Amniotic stem cell (primary cell): ENCODE measurements at regions not wholly inside any gene's neighbourhood (a gene's known extent, or its start where the extent isn't known, plus 50 kb on each side); places are given as distances from the start of the nearest gene placed in this dataset.
"Not testable (repeated sequence)": the region's sequence is repeated elsewhere in the genome, so short reads cannot be mapped to it uniquely, and the experiment has no call there.

Experiments used
- DNase-seq: peaks from one replicate; lab custom pipeline; 2025; lab: John Stamatoyannopoulos, UW

DNA sequence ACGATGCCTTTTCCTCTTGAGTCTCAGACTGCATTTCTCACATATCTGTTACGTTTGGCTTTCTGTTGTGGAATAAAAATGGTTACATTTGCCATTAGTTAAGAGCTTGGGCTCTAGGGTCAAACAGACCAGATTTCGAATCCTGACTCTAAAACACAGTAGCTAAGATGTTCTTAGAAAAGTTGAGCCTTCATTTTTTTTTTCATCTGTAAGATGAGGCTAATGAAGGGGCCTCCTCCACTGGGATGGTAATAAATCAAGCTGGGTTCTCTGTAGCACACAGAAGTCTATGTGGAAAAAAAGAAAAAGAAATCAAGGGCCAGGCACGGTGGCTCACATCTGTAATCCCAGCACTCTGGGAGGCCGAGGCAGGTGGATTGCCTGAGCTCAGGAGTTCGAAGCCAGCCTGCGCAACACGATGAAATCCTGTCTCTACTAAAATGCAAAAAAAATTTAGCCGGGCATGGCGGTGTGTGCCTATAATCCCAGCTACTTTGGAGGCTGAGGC is 49.9 kb upstream of the CAPRIN1 start:
- no peak for DNase-seq

GRCh38 chr11:33999393-33999792 is 52.1 kb upstream of the CAPRIN1 start:
- no peak for DNase-seq

GRCh38 chr11:33997584-33998251 is 53.8 kb upstream of the CAPRIN1 start:
- no peak for DNase-seq

- peak; percentile 58 for DNase-seq
Observed at GRCh38 chr11:33996498-33997454, 54.8 kb upstream of the CAPRIN1 start.

DNA sequence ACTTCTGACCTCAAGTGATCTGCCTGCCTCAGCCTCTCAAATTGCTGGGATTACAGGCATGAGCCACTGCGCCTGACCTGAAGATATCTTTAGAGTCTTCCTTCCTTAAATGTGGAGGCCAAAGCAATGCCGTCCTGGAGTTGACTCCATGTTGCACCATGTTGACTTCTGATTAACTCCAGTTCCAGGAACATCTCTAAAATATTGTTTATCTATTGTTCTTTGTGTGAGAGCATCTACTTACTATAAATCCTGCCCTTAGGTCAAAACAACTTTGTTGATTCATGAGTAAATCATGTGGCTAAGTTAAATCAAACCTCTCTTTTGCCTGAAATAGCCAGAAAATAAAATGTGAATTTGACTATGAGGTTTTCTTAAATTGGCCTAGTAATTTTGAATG is 56.6 kb upstream of the CAPRIN1 start:
- DNase-seq: no peak

DNA sequence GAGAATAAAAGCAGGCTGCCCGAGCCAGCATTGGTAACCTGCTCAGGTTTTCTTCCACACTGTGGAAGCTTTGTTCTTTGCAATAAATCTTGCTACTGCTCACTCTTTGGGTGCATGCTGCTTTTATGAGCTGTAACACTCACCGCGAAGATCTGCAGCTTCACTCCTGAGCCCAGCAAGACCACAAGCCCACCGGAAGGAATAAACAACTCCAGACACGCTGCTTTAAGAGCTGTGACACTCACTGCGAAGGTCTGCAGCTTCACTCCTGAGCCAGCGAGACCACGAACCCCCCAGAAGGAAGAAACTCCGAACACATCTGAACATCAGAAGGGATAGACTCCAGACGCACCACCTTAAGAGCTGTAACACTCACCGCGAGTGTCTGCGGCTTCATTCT is 60.4 kb upstream of the CAPRIN1 start:
- not testable (repeated sequence) for DNase-seq

DNA sequence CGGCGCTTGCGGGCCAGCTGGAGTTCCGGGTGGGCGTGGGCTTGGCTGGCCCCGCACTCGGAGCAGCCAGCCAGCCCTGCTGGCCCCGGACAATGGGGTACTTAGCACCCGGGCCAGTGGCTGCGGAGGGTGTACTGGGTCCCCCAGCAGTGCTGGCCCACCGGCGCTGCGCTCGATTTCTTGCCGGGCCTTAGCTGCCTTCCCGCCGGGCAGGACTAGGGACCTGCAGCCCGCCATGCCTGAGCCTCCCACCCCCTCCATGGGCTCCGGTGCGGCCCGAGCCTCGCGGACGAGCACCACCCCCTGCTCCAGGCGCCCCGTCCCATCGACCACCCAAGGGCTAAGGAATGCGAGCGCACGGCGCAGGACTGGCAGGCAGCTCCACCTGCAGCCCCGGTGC is 61.4 kb upstream of the CAPRIN1 start:
- DNase-seq: not testable (repeated sequence)

DNA sequence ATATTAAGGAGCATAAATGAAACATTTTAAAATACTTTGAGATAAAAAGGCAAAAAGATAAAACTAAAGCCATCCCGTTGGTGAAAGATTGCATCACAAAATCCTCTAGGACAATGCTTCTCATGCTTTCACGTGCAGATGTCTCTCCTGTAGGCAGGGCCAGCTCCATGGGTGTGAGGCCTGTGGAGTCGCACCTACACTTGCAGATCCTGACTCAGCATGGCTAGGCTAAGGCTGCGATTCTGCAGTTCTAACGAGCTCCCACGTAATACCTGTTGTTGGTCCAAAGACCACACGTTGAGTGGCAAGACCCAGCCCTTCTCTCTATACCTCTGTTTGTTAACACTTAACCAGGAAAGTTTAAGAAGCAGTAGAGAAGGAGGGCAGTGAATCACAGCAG is 62.1 kb upstream of the CAPRIN1 start:
- no peak for DNase-seq

DNA sequence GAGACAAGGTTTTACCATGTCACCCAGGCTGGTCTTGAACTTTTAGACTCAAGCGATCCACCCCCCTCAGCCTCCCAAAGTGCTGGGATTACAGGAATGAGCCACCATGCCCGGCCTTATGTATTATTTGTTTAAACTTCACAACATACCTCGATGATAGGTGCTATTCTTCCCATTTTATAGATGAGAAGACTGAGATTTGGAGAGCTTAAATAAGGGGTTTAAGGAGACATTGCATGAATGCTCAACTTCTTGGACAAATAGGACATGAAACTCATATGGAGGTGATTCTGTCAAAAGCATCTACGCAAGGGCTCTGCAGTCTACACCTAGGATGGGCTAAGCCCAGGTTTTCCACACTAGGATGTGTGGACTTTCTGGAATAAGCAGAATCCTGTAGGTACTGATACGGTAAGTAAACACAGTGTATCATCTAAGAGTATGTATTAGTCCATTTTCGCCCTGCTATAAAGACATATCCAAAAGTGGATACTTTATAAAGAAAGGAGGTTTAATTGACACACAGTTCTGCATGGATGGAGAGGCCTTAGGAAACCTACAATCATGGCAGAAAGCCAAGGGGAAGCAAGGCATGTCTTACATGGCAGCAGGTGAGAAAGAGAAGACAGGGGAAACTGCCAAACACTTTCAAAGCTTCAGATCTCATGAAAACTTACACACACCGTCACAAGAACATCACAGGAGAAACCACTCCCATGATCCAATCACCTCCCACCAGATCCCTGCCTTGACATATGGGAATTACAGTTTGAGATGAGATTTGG is 62.8 kb upstream of the CAPRIN1 start:
- no peak for DNase-seq

DNA sequence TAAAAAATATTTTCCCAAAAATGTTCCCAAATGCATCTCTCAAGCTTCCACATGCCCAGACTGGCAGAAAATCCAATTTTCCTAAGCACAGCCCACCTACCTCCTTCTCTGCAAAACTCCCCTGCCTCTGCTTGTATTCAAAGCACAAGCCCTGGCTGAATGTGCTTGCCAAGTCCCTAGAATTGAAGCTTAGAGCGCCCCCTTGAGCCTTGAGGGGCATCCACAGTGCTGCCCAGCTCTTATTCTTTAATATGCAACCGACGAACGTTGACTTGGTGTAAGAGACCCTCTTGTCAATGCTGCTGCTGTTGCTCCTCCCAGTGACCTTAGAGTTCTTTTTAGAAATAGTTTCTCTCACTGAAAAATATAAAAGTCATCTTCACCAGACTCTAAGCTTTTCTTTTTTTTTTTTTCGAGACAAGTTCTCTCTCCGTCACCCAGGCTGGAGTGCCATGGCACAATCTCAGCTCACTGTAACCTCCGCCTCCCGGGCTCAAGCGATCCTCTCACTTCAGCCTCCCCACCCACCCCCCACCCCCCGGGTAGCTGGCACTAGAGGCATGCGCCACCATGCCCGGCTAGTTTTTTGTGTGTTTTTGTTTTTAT is 63.5 kb upstream of the CAPRIN1 start:
- DNase-seq: peak; percentile 58

- DNase-seq: no peak
Observed at GRCh38 chr11:33987545-33987944, 64.0 kb upstream of the CAPRIN1 start.

DNA sequence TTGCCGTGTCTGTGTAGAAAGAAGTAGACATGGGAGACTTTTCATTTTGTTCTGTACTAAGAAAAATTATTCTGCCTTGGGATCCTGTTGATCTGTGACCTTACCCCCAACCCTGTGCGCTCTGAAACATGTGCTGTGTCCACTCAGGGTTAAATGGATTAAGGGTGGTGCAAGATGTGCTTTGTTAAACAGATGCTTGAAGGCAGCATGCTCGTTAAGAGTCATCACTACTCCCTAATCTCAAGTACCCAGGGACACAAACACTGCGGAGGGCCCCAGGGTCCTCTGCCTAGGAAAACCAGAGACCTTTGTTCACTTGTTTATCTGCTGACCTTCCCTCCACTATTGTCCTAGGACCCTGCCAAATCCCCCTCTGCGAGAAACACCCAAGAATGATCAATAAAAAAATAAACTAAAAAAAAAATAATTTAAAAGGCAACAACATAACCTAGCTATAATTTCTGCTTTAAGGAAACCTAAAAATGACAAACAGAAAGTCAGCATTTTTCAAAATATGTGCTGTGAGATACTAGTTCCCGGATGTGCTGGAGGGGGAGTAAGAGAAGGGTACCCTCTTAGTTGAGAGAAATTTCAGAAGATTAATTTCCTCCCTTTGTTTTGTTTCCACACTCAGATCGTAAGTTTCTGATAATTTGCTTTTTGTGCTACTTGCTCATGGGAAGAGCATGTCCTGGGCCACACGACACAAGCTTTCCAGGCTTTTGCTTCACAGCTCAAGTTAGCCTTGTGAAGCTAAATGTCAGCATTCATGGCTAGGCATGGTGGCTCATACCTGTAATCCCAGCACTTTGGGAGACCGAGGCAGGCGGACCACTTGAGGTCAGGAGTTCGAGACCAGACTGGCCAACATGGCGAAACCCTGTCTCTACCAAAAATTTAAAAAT is 64.7 kb upstream of the CAPRIN1 start:
- DNase-seq: not testable (repeated sequence)

- DNase-seq: no peak
Observed at GRCh38 chr11:33984682-33985389, 66.7 kb upstream of the CAPRIN1 start.

DNA sequence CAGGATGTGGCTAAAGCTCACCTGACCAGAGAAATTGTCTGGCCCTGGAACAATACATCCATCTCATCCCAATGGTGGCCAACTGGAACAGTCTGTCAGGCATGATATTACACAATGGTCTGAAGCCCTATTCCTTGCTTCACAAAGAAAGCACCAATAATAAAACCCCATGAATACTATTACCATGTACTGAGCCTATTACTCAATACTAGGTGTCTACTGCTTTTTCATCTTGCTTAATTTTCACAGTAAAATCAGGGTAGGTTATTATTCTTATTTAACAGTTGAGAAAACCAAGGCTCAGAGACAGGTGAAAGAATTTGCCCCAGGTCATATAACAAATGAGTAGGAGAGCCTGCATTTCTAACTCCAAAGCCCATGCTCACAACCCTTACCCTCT is 68.9 kb upstream of the CAPRIN1 start:
- no peak for DNase-seq

GRCh38 chr11:33980897-33981296 is 70.6 kb upstream of the CAPRIN1 start:
- DNase-seq: no peak

DNA sequence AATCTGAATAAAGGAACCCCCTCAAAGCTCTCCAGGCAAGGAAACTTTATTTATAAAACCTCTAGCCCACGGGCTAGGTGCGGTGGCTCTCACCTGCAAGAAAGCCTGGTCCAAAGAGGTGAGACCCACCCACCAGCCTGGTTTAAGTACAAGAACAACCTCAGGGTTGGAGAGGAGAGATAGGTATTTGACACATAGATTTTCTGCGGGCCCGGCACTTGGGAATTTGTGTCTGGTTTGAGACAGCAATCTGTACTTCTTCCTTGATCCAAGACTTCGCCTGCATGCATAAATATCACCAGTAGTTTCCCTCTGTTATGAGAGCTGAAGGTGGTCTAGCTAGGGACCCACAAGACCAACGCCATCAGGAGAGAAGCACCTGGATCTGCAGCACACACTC is 73.2 kb upstream of the CAPRIN1 start:
- no peak for DNase-seq

- no peak for DNase-seq
Observed at GRCh38 chr11:33977676-33978075, 73.9 kb upstream of the CAPRIN1 start.

DNA sequence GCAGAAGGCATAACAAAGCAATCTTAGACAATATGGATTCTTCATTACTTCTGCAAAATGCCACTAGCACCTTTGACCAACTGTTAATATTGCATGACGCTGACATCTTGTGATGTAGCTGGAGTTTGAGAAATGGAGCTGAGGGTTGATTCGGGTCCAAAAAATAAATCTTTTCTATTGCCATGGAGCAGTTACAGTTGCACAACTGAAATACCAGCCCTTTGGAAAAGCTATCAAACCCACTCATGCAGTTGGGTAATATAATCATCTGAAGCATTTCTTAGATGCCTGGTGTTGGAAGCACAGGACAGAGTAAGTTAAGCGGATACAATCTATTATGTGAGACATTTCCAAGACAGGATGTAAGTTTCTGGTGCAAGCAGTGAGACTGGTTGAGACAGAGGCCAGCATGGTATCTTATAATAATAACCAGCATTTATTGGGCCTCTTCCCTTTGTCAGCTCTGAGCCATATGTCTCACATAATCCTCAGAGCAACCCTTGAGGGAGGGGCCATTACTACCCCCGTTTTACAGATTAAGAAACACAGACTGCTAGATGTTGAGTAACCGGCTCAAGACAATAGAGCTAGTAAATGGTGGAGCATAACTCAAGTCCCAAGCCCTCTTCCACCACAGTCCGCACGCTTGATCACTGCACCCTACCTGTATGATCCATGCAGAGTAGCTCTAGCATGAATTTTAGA is 74.9 kb upstream of the CAPRIN1 start:
- DNase-seq: no peak

DNA sequence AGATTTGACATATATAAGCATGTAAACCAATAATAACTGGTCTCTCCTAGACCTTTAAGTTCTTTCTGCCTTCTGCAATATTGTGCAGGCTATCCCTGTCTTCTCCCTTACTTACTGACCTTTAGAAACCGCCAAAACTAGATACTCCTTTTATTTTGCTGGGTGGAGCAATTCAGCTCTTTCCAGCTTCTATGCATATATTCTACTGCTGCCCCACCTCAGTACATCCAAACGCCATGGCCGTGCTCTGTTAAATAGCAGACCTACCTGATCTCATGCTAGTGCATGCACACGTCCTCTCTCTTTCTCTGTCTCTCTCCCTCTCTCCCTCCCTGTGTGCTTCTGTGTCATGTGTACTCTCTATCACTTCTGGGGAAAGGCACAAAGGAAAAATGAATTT is 76.7 kb upstream of the CAPRIN1 start:
- DNase-seq: no peak

DNA sequence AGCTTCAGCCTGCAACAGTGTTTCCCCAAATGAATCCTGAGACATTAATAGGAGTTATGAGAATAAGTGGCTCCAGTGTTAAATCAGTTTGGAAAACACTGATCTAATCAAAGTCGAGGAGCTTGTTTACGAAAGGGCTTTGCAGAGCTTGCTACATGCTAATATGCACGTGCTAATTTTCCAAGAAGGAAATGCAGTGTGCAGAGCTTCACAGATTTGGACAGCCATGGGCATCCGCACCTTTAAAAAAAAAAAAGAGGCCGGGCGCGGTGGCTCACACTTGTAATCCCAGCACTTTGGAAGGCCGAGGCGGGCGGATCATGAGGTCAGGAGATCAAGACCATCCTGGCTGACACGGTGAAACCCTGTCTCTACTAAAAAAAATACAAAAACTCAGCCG is 79.7 kb upstream of the LMO2 start:
- not testable (repeated sequence) for DNase-seq
